ENCODE measurements at regions not wholly inside any gene's neighbourhood (a gene's known extent, or its start where the extent isn't known, plus 50 kb on each side); places are given as distances from the start of the nearest gene placed in this dataset.

DNA sequence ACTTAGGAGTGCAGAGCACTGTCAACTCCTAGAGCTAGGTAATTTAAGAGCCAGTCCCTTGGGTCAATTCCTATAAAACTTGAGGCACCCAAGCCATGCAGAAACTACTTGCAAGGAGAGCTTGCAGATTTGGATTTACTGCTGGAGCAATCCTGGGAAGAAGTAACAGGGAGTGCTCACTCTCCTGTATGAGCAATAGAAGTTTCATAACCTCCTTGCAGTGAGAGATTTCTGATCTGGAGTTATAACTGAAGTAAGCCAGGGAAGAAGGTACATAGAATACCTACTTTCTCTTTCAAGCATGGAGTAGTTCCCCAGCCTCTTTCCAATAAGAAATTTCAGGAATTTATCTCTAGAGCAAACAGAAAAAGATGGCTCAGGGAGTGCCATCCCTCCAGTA, 650.1 kb upstream of the USP15 start:
- no peak for DNase-seq
- Mint-ChIP-seq H3K27me3 (ENCODE audit: low read depth) (no peaks in the 10 kb centered on the region), H3K4me3 (no peak overlapping the region), H3K4me1 (ENCODE audit: low read depth) (no peaks in the 10 kb centered on the region), H3K9me3 (peaks cover 9% of the 10 kb centered on the region), H3K36me3 (ENCODE audit: insufficient read depth) (no peaks in the 10 kb centered on the region)
- no peak for ATAC-seq

DNA sequence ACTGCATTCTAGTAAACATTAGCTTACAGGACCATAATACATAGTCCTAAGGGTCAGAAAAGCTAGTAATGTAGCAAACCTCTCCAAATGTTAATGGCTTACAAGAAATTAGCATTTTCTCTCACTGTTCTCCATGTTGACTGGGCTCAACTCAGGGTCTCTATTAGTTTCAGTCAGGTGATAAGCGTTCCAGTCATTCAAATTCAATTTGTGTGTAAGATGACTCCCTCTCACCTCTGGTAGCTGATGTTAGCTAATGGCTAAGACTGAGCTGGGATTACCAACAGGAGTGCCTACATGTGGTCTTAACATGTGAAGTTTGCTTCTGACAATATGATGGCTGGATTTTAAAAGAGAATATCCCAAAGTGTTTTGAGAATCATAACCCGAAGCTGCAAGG, 630.5 kb upstream of the USP15 start:
- no peaks in the 10 kb centered on the region for H3K4me1 Mint-ChIP-seq (ENCODE audit: low read depth)
- peaks cover 2% of the 10 kb centered on the region for H3K9me3 Mint-ChIP-seq
- H3K36me3 Mint-ChIP-seq (ENCODE audit: insufficient read depth), result no peaks in the 10 kb centered on the region
- ATAC-seq (no peak), DNase-seq (no peak)
- H3K27me3 Mint-ChIP-seq (ENCODE audit: low read depth), result no peaks in the 10 kb centered on the region
- H3K4me3 Mint-ChIP-seq, result no peak overlapping the region

DNA sequence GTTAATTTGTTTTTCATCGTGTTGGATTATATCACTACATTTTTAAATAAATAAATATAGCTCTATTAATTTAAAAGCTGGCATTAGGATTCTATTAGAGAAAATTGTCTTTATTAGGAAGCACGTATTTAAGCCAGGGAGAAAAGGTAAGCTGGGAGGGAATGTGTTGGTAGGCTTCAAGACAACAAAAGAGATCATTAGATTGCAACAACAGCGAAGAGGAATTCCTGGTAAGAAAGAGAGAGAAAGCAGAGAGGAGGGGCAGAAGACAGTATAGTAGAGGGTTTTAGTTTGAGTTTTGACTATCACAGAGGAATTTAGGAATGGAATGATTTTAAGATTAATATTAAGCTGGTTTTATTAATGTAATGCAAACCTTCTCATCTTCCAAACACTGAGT, 613.6 kb upstream of the USP15 start:
- H3K4me3 Mint-ChIP-seq, result no peak overlapping the region
- DNase-seq (no peak), ATAC-seq (no peak)
- H3K27me3 Mint-ChIP-seq (ENCODE audit: low read depth), result peaks cover 2% of the 10 kb centered on the region
- no peaks in the 10 kb centered on the region for H3K4me1 Mint-ChIP-seq (ENCODE audit: low read depth)
- peaks cover 4% of the 10 kb centered on the region for H3K9me3 Mint-ChIP-seq
- no peaks in the 10 kb centered on the region for H3K36me3 Mint-ChIP-seq (ENCODE audit: insufficient read depth)

DNA sequence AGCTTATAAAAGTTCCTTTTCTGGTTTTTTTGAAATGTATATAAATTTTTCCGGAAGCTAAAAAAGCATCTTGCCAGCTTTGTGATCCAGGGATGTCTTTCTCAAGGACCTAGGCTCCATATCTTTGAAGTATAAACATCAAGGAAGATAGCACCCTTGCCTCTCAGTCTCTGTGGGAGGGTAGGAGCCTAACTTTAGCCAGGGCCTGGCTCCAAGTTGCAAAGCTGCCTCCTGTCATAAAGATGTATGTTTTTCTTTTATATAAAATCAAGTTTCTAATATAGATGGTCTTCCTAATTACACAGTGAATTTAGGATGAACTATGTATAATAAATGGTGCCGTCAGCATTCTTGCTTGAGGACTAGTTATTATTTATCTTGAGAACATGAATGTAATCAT, 612.6 kb upstream of the USP15 start:
- peaks cover 4% of the 10 kb centered on the region for H3K9me3 Mint-ChIP-seq
- no peak for DNase-seq
- H3K4me1 Mint-ChIP-seq (ENCODE audit: low read depth), result no peaks in the 10 kb centered on the region
- no peak overlapping the region for H3K4me3 Mint-ChIP-seq
- ATAC-seq, result no peak
- no peaks in the 10 kb centered on the region for H3K36me3 Mint-ChIP-seq (ENCODE audit: insufficient read depth)
- H3K27me3 Mint-ChIP-seq (ENCODE audit: low read depth), result peaks cover 2% of the 10 kb centered on the region

DNA sequence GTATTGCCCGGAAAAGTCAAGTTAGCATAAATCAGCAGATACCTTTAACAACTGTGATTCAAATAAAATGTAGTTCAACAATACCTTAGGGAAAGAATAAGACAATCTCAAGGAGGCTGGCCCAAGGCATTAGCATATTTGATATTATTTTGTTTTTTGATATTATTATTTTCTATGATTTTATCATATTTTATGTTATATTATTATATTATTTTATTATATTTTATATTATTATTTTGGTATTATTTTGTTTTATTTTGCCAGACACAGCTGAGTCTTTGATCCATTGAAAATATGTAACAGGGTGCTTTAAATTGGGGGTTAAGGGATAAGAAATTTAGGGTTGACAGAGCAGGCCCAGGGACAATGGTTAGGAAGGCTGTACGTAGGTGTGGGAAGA, 607.9 kb upstream of the USP15 start:
- Mint-ChIP-seq H3K27me3 (ENCODE audit: low read depth) (no peaks in the 10 kb centered on the region), H3K4me1 (ENCODE audit: low read depth) (no peaks in the 10 kb centered on the region), H3K9me3 (peaks cover 4% of the 10 kb centered on the region), H3K36me3 (ENCODE audit: insufficient read depth) (no peaks in the 10 kb centered on the region), H3K4me3 (no peak overlapping the region)
- DNase-seq (no peak), ATAC-seq (no peak)

DNA sequence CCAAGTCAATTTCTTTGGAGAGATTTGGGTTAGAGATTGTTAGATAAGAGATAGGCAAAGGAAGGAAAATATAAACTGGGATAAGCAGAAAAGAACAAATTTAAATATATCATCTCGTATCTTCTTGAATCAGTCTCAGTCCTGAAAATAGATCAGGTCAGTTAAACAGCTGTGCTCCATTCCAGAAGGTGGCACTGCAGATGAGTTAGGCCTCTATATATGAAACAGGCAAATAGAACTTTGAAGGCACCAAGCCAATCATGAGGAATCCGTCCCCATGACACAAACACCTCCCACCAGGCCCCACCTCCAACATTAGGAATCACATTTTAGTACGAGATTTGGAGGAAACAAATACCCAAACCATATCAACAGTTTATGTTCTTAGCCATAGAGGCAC, 605.5 kb upstream of the USP15 start:
- ATAC-seq (no peak), DNase-seq (no peak)
- Mint-ChIP-seq H3K4me1 (ENCODE audit: low read depth) (no peaks in the 10 kb centered on the region), H3K36me3 (ENCODE audit: insufficient read depth) (no peaks in the 10 kb centered on the region), H3K4me3 (no peak overlapping the region), H3K9me3 (no peaks in the 10 kb centered on the region), H3K27me3 (ENCODE audit: low read depth) (no peaks in the 10 kb centered on the region)

DNA sequence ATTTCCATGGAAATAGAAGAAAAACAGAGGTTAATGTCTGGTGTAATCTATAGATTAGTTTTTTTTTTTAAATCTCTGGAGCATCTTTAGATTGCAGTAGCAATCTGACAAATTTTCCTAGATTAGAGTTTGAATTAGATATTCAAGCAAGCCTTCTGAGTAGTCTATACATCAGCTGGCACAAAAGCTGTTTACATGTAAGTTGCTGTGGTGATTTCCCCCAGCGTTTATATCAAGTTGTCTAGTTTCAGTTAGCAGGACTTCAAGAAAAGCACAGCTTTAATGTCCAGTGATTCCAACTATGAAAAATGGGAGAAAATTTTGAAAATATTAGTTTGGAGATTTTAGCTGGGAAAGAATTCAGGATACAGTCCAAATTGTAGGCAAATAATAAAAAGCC, 605.0 kb upstream of the USP15 start:
- H3K27me3 Mint-ChIP-seq (ENCODE audit: low read depth), result no peaks in the 10 kb centered on the region
- no peaks in the 10 kb centered on the region for H3K4me1 Mint-ChIP-seq (ENCODE audit: low read depth)

DNA sequence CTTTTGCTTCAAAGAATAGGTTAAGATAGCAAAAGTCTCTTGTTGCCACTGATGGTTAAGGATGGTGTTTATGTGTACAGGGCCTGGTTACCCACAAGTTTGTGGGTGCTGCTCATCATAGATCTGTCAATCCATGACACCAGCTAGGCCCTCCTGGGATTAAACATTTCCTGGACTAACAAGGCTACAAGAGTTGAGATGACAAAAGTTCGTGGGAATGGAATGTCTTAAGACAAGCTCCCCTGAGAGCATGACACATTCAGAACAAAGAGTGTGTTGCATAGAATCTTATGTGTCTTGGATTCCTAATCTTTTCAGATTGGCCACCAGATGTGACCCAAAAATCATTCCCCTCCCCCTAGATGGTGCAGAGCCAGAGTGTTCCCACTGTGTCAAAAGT, 592.5 kb upstream of the USP15 start:
- Mint-ChIP-seq H3K9me3 (peaks cover 25% of the 10 kb centered on the region), H3K4me3 (no peak overlapping the region), H3K27me3 (ENCODE audit: low read depth) (no peaks in the 10 kb centered on the region), H3K36me3 (ENCODE audit: insufficient read depth) (no peaks in the 10 kb centered on the region), H3K4me1 (ENCODE audit: low read depth) (no peaks in the 10 kb centered on the region)
- ATAC-seq (no peak), DNase-seq (no peak)

More for the DNA sequence above, 605.0 kb upstream of the USP15 start:
- Mint-ChIP-seq H3K4me3 (no peak overlapping the region), H3K9me3 (no peaks in the 10 kb centered on the region), H3K36me3 (ENCODE audit: insufficient read depth) (no peaks in the 10 kb centered on the region)
- DNase-seq, result no peak
- no peak for ATAC-seq

DNA sequence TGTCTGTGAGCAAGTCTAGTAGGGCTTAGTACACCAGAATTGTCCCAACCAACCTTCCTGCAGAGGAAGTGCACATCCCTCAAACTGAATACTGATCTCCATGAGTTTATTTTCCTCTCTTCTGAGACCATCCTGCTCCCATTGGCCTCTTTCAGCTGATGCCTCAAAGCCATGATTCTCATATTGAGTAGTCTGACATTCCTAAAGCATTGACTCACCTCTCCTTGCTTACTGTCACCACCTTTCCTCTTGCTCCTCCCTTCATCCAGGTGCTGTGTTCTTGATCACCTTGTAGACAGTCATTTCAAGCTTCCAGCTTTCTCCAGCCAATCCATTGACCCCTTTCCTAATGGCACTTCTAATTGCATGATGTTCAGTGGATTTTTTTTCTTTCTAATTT, 583.7 kb upstream of the USP15 start:
- H3K9me3 Mint-ChIP-seq, result peaks cover 6% of the 10 kb centered on the region
- H3K36me3 Mint-ChIP-seq (ENCODE audit: insufficient read depth), result no peaks in the 10 kb centered on the region
- H3K4me1 Mint-ChIP-seq (ENCODE audit: low read depth), result no peaks in the 10 kb centered on the region
- H3K4me3 Mint-ChIP-seq, result no peak overlapping the region
- ATAC-seq (no peak), DNase-seq (no peak)
- no peaks in the 10 kb centered on the region for H3K27me3 Mint-ChIP-seq (ENCODE audit: low read depth)

DNA sequence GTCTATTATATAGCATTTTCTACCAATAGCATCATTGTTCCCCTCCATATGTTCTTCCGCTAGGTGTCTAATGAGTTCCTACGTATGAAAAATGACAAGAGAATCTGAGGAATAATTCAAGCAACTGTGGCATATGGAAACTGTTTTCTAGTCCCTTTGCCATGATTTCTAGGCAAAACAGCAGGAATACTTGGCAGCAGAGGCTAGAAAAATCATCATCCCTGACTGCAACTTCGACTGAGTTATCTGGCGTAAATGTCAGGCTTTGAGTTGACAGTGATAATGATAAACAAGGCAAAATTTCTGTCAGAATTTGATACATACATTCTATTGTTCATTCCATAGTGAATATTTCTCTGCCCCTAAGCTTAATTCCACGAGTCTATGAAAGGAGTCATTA, 572.8 kb upstream of the USP15 start:
- Mint-ChIP-seq H3K9me3 (peaks cover 17% of the 10 kb centered on the region), H3K4me1 (ENCODE audit: low read depth) (no peaks in the 10 kb centered on the region), H3K36me3 (ENCODE audit: insufficient read depth) (no peaks in the 10 kb centered on the region), H3K4me3 (no peak overlapping the region), H3K27me3 (ENCODE audit: low read depth) (no peaks in the 10 kb centered on the region)
- ATAC-seq (no peak), DNase-seq (no peak)

DNA sequence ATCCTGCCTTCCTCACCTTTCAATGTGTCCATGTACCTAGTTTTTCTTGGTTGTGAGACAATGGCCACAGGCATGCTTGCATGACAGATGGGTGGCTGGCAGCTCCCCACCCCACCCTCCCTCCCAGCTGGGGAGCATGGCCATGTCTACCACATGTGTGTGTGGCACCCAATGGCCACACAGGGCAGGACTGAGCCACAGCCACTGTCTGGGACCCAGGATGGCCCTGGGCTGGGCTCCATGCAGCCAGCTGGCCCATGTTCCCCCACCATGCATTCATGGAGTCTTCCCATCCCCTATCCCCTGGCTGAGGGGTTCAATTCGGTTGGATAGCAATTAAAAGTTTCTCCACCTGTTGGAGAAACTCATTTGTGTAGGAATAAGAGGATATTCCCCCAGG, 566.0 kb upstream of the USP15 start:
- Mint-ChIP-seq H3K36me3 (ENCODE audit: insufficient read depth) (no peaks in the 10 kb centered on the region), H3K4me3 (no peak overlapping the region), H3K9me3 (peaks cover 4% of the 10 kb centered on the region), H3K4me1 (ENCODE audit: low read depth) (no peaks in the 10 kb centered on the region), H3K27me3 (ENCODE audit: low read depth) (no peaks in the 10 kb centered on the region)
- DNase-seq (no peak), ATAC-seq (no peak)

DNA sequence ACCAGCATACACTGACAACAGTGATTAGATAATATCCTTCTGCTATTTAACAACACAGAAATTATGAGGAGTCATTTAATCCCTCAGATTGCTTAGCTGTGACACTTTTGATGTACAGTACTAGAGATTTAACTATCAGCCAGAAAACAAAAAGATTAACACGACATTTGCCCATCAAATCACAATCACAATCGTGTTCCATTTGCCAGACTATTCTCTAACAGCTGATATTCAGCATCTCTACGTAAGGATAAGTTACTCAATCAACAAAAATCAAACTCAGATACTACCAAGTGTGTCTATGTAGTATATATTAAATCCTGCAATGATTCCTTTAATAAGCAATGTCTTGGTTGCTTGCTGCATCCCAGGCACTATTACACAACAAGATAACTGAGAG, 558.7 kb upstream of the USP15 start:
- ATAC-seq, result no peak
- Mint-ChIP-seq H3K9me3 (peaks cover 4% of the 10 kb centered on the region), H3K4me1 (ENCODE audit: low read depth) (no peaks in the 10 kb centered on the region), H3K4me3 (no peak overlapping the region), H3K27me3 (ENCODE audit: low read depth) (no peaks in the 10 kb centered on the region), H3K36me3 (ENCODE audit: insufficient read depth) (no peaks in the 10 kb centered on the region)
- no peak for DNase-seq

DNA sequence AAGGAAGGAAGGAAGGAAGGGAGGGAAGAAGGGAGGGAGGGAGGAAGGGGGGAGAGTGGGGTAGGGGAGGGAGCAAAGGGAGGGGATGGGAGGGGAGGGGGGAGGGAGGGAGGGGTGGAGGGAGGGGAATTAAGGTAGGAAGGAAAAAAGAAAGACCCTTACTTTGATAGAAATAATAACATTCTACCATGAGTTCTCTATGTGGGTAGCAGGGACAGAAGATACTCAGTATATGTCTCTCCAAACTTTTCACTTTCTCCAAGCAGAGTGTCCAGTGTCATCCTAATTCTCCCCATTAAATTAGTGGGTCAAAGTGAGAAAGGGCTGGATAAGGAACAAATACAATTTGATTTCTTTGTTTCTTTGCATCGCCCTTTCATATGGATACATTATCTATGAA, 553.4 kb upstream of the USP15 start:
- no peaks in the 10 kb centered on the region for H3K4me1 Mint-ChIP-seq (ENCODE audit: low read depth)
- ATAC-seq (no peak), DNase-seq (no peak)
- no peaks in the 10 kb centered on the region for H3K36me3 Mint-ChIP-seq (ENCODE audit: insufficient read depth)
- H3K27me3 Mint-ChIP-seq (ENCODE audit: low read depth), result no peaks in the 10 kb centered on the region
- H3K4me3 Mint-ChIP-seq, result no peak overlapping the region
- H3K9me3 Mint-ChIP-seq, result peaks cover 2% of the 10 kb centered on the region

DNA sequence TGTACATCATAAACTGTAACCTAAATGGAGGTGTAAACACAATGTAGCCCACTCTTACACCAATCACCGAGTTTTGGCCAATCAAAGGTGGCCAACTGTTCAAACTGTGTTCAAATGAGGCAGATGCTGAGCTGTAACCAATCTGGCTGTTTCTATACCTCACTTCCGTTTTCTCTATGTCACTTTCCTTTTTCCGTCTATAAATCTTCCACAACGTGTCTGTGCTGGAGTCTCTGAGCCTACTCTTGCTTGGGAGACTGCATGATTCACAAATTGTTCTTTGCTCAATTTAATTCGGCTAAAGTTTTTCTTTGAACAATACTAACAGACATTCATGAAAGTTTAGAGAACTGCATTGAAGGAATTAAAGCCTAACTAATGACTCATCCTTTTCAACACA, 547.1 kb upstream of the USP15 start:
- H3K4me3 Mint-ChIP-seq, result no peak overlapping the region
- no peak for ATAC-seq
- H3K27me3 Mint-ChIP-seq (ENCODE audit: low read depth), result no peaks in the 10 kb centered on the region

DNA sequence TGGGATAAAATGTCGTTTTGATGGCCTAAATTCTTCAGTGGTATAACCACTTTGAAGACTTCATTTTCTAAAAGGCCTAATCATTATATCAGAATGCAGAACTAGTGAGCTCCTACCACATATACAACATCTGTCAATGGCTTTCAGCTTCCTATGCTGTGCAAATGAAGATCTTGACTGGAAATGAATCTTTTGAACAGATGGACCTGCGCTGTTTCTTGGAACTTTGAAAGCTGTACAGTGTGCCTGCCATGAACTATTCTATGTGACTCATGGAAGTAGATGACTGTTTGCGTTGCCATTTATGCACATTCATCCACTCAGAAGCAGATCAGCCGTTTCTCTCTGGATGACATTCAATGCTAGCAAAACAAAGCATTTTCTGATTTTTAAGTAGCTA, 542.2 kb upstream of the USP15 start:
- H3K4me1 Mint-ChIP-seq (ENCODE audit: low read depth), result no peaks in the 10 kb centered on the region
- peaks cover 2% of the 10 kb centered on the region for H3K9me3 Mint-ChIP-seq
- ATAC-seq (no peak), DNase-seq (no peak)
- no peaks in the 10 kb centered on the region for H3K36me3 Mint-ChIP-seq (ENCODE audit: insufficient read depth)
- no peaks in the 10 kb centered on the region for H3K27me3 Mint-ChIP-seq (ENCODE audit: low read depth)
- H3K4me3 Mint-ChIP-seq, result no peak overlapping the region

More for the DNA sequence above, 547.1 kb upstream of the USP15 start:
- H3K9me3 Mint-ChIP-seq, result peaks cover 5% of the 10 kb centered on the region
- H3K4me1 Mint-ChIP-seq (ENCODE audit: low read depth), result no peaks in the 10 kb centered on the region
- DNase-seq, result no peak
- no peaks in the 10 kb centered on the region for H3K36me3 Mint-ChIP-seq (ENCODE audit: insufficient read depth)

DNA sequence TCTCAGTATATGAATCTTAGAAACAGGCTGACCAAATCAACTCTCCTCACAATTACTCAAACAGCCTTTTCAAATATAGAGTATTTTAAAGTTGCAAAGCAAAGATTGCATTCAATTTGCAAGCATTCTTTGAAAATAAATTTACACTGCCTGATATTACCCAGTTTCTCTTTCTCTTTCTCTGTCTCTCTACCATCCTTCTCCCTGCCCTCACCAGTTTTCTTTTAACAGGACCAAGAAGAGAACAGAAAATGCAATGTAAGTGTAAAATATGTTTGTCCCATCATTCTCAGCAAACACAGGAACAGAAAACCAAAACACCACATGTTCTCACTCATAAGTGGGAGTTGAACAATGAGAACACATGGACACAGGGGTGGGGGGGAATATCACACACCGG, 520.3 kb upstream of the USP15 start:
- no peak for ATAC-seq
- Mint-ChIP-seq H3K9me3 (peaks cover 4% of the 10 kb centered on the region), H3K4me1 (ENCODE audit: low read depth) (no peaks in the 10 kb centered on the region), H3K4me3 (no peak overlapping the region), H3K27me3 (ENCODE audit: low read depth) (no peaks in the 10 kb centered on the region), H3K36me3 (ENCODE audit: insufficient read depth) (no peaks in the 10 kb centered on the region)
- no peak for DNase-seq

Measured in activated T-cell treated with anti-CD3 and anti-CD28 coated beads, Interleukin-2, amount 50 U/mL, for 4 hours (primary cell).